NCI-H345 (cell line): ENCODE measurements at regions not wholly inside any gene's neighbourhood (a gene's known extent, or its start where the extent isn't known, plus 50 kb on each side); places are given as distances from the start of the nearest gene placed in this dataset.
A peak's percentile ranks its signal among the peaks of the same experiment; 100 is the strongest.

Source experiments
- DNase-seq: peaks from one replicate; lab custom pipeline; 2025; lab: John Stamatoyannopoulos, UW

- no peak for DNase-seq
Measured at GRCh38 chr1:5379176-5379759, 613.0 kb downstream of the NPHP4 start.

DNA sequence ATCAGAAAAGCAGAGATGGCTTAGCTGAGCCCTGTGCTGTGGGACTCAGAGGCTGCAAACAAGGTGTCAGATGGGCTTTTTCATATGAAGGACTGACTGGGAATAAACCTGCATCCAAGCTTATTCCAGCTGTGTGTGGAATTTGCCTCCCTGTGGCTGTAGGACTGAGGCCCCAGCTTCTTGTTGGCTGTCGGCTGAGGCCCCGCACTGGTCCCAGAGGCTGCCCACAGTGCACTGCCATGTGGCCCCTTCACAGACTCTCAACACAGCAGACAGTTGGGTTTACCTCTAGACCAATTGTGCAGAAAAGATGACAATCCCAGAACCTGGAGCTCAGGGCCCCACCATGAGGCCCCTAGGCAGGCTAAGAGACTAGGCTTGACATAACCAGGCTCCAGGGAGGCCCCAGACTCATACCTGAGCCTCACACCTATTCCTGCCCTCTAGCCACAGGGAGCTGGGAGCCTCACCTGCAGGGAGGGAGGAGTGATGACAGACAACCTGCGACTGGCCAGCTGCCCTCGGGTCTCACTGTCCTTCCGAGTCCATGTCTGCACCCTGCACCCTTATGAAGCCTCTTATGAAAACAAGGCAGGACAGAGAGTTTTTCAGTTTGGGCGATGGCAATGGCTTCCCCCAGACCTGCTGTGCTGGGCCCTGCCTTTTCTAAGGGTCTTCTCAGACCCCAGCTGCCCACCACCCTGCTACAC is 615.5 kb downstream of the NPHP4 start:
- no peak for DNase-seq

DNA sequence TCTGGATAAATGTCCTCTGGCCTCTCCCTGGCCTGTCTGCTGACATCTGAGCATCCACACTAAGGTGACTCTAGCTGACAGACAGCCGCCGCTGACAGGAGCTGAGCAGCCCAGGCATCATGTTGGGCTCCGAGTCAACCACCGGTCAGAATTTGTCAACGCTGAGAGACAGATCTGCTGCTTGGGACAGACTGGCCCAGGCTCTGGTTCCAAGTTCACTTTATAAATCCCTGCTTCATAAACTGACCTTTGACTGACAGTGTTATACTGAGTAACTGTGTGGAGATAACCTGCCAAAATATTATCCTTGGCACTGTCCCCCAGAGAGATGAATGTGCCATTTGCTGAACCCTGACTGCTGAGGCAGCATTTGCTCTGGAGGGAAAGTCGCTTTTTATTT is 616.7 kb downstream of the NPHP4 start:
- no peak for DNase-seq

DNA sequence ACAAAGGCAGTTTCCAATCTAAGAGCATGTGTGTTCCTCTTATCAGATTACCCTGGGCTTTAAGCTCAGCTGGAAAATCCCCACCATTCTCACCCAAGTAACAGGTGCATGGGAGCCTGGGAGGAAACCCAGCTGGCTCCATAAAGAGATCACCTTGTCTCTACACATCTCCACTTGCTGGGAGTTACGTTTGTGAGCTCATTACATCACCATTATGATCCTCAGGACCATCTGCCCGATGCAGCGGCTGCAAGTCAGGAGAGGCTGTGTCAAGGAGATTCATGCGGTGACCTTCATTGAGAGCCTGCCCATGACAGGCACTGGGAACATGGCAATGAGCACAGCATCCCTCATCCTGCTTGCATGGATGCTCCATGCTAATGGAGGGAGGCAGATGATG is 618.0 kb downstream of the NPHP4 start:
- DNase-seq, result no peak

- no peak for DNase-seq
Measured at GRCh38 chr1:5373281-5373680, 618.9 kb downstream of the NPHP4 start.

DNA sequence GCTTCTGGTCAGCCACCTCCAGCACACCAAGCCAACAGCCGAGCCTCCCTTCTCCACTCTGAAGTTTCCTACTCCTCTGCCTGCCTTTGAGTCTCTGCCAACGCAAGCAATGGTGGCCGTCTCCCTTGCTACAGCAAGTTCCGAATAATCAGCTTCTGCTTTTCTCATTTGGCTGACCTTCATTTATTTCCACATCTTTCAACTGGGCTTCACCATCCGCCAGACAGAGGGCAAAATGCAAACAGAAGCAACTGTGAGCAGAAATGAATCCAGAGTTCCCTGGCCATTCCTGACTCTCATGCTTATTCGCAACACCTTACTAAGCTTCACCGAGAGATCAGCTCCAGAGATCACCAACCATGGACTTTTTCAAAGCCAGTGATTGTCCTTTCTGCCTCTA is 621.0 kb downstream of the NPHP4 start:
- DNase-seq, result no peak

DNA sequence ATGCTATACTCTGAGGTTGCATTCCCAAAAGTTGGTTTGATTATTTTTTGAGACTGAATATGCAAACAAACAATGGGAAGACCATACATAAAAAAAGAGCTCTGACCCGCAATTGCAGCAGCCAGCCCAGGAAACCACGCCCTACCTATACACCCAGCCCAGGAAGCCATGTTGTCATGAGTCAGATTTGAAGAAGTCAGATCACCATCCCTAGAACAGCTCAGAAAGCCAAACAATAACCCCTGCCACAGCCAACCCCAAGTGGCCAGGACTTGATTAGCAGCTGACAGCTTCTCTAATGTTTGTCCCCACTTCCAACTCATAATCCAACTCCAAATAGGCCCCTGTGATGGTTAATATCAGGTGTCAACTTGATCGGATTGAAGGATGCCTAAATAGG is 621.9 kb downstream of the NPHP4 start:
- no peak for DNase-seq

DNA sequence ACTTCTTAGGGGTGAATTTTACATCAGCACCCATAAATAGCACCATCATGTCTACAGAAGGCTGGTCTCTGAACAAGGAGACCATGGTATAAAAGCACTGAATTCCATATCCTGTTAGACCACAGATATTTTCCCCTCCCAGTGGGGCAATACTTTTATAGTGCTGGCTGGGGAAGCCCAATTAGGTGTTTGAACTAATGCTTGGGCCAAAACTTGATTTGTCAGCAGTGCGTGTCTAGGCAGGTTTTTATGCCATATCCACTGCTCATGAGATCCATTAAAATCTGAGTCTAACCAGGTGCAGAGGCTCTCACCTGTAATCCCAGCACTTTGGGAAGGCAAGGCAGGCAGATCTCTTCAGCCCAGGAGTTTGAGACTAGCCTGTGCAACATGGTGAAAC is 623.0 kb downstream of the NPHP4 start:
- DNase-seq, result no peak

- no peak for DNase-seq
Measured at GRCh38 chr1:5368201-5368600, 624.0 kb downstream of the NPHP4 start.

GRCh38 chr1:5367306-5367705 is 624.9 kb downstream of the NPHP4 start:
- DNase-seq, result no peak

GRCh38 chr1:5365751-5366150 is 626.5 kb downstream of the NPHP4 start:
- DNase-seq, result no peak

GRCh38 chr1:5364591-5364990 is 627.6 kb downstream of the NPHP4 start:
- DNase-seq, result no peak

GRCh38 chr1:5354681-5355080 is 637.5 kb downstream of the NPHP4 start:
- no peak for DNase-seq

- no peak for DNase-seq
Measured at GRCh38 chr1:5351366-5351765, 640.9 kb downstream of the NPHP4 start.

GRCh38 chr1:5349526-5349925 is 642.7 kb downstream of the NPHP4 start:
- peak; percentile 28 for DNase-seq

DNA sequence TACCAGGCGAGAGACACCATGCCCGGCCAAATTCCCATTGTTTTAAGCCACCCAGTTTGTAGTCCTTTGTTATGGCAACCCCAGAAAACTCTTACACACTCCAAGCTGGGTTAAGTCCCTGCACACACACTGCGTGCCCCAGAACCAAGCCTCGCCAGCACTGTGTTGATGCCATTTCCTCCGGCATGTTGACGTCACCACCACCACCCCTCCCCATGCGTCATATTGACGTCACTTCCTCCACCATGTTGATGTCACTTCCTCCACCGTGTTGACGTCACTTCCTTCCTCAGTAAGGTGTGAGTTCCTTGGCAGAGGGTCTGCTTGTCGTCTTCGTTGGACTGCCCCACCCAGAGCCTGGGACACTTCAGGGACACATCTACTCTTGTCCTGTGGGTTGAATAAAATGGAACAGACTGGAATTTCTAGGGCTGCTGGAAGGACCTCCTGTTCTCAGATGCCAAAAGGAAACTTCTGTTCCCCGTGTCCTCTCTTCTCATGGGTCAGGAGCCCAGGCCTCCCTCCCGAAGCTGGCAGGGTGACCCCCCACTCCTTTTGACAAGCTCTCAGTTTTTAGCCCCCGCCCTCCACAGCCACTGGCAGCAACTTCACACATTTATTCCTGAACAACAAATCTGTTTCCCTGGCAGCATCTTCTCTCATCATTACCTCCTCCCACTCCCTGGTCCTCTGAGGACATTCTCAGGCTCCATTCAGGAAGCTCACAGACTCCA is 643.3 kb downstream of the NPHP4 start:
- no peak for DNase-seq

DNA sequence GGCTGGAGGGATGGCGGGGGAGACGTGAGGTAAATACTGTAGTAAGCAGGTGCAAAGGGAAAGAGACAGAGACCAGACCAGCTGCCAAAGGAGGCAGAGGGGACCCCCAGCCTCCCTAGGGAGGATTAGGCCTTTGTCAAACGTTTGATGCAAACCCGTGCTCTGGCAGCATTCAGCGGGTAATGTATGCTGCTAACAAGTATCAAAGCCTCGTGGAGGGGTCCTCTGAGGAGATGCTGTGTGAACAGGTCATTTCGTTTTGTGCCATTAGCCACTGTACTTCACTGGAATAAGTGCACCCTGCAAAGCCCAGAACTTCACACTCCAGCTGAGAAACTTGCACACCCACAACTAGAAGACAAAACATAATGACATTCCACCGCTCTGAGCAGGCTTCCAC is 644.5 kb downstream of the NPHP4 start:
- DNase-seq, result no peak

GRCh38 chr1:5345556-5345955 is 646.7 kb downstream of the NPHP4 start:
- no peak for DNase-seq

DNA sequence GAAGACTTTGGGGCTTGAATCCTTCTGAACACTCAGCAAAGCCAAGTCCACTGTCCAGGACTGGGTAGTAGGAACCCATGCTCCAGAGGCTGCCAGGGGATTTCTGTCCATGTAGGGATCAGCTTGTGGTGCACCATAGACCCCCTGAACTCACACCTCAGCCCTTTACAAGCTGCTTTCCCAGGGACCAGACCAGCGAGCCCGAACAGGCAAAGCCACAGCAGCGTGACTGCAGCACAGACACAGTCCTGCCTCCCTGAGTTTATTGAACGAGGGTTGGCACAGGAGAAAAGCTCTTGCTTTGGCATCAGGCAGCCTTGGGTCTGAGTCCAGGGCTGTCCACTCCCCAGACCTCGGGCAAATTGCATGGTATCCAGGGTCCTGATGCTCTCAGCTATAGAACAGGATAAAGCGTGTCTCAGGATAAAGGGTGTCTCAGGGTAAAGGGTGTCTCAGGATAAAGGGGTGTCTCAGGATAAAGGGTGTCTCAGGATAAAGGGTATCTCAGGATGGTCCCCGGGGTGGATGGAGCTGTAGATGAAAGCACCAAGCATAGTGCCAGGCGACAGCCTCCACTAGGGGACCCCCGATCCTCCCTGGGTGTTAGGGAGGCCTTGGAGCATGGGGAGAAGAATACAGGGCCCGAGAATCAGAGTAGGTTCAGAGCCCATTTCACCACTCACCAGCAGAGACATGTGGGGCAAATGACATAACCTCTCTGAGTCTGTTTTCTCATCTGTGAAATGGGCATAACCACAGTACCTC is 648.8 kb downstream of the NPHP4 start:
- DNase-seq, result no peak

GRCh38 chr1:5342830-5343229 is 649.4 kb downstream of the NPHP4 start:
- no peak for DNase-seq

DNA sequence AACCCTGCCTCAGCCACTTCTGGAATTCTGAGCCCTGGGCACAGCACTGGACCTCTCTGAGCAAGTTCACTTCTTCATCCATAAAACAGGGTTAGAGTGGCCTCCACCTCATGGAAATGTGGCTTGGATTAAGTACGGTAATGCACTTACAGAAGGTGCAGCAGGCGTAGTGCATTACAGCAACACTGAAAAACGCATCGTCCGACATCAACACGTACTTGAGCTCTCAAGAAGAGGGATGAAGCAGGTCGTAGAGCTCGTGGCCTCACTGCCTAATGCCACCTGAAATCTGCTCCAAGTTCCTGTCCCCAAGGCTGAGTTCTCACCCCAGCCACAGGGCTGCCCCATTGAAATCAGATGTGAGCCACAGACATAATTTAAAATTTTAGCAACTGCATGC is 650.1 kb downstream of the NPHP4 start:
- DNase-seq, result no peak

- DNase-seq, result no peak
Measured at GRCh38 chr1:5341471-5341870, 650.8 kb downstream of the NPHP4 start.
